NCI-H774 (cell line): ENCODE measurements at regions not wholly inside any gene's neighbourhood (a gene's known extent, or its start where the extent isn't known, plus 50 kb on each side); places are given as distances from the start of the nearest gene placed in this dataset.
"Not testable (repeated sequence)": the region's sequence is repeated elsewhere in the genome, so short reads cannot be mapped to it uniquely, and the experiment has no call there.

Experiments used
- DNase-seq: peaks from one replicate; lab custom pipeline; 2025; lab: John Stamatoyannopoulos, UW

DNA sequence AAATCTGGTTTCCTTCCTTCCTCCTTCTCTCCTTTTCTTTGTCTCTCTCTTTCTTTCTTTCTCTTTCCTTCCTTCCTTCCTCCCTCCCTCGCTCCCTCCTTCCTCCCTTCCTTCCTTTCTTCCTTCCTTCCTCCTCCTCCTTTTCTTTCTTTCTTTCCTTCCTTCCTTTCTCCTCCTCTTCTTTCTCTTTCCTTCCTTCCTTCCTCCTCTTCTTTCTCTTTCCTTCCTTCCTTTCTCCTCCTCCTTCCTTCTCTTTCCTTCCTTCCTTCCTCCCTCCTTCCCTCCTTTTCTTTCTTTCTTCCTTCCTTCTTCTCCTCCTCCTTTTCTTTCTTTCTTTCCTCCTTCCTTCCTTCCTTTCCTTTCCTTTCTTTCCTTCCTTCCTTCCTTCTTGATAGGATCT lies 61.2 kb downstream of the VIP start:
- no peak for DNase-seq

DNA sequence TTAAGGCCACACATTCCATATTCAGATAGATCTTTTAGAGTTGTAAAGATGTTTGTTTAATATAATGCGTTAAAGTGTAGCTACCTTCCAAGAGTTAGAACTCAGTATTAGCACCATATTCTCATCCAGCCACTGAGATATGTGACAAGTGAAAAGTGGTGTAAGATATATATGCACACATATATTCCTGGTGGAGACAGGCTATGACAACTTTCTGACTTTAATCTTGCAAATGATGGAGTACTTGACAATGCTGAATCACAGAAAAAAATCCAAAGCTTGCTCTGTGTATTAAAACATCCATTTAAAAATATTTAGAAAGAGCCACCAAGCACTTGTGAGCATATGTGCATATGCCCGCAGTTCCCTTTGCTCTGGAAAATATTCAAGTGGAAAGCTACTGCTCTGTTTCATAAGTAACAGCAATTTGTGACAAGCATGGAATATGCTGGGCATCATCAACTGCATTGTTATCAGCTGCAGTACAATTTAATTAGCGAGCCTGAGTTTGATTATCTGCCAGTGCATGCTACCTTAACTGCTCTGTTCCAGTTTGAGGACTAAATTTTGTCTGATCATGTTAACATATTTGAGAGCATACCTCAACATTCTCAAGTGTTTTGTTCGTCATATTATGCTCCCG lies 64.8 kb downstream of the VIP start:
- no peak for DNase-seq

DNA sequence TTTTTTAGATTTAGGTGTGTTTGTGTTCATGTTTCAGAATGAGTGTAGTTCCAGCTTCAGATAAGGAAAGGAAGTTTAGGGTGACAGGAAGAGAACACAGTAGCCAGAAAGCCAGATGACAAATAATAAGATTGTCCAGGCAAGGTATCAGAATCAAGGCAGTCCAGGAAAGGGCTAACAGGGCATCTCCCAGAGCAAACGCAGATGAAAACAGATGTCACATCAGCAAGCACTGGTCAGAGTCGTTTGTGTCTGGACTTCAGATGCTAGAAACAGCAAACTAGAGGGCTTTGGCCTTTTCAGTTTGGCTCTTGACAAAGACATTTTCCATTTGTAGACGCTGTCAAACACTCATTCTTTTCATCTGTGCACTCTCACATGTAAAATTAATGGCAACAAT lies 65.5 kb downstream of the VIP start:
- DNase-seq: no peak

DNA sequence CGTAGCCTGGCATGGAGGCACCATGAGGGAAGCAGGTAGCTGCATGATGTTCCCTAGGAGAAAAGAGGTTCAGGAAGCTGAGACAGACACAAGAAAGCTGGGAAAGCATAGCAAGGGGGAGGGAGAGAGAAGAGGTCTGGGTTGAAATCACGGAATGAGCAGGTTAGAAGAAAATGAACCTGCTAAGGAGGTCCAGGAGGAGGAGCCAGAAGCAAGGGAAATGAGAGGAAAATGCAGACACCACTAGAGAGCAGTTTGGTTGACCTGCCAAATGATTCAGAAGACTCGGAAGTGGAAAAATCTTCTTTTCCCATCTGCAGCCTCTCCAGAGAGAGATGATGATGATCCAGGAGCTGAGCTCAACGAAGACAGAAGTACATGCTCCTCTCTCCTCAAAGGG lies 70.9 kb downstream of the VIP start:
- DNase-seq: no peak

DNA sequence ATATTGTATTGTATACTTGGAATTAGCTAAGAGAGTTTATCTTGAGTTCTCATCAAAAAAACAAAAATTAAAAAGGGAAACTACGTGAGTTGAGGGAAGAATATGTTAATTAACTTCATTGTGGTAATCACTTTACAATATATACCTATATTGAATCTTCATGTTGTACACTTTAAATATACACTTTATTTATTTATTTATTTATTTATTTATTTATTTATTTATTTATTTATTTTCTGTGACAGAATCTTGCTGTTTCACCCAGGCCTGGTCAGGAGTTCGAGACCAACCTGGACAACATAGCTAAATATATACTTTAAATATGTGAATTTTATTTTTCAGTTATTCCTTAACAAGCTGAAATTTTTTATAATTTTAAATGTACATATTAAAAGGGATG lies 74.1 kb downstream of the VIP start:
- DNase-seq: no peak

DNA sequence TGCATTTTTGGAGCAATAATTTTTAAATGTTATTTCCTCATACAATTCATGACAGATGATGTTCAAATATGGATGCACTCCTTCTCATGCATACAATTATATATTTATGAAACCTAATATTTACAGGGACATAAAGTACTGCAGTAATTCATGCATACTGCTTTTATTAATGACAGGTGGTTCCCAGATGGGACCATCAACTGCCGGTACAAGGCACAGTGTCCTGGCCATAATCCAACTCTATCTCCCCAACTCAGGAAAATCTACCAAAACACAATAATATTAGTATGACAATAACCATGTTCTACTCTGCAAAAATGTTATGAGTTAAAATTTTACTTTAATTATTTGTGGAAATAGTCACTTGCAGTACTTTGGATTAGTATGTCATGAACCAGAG lies 77.8 kb downstream of the VIP start:
- DNase-seq: no peak

DNA sequence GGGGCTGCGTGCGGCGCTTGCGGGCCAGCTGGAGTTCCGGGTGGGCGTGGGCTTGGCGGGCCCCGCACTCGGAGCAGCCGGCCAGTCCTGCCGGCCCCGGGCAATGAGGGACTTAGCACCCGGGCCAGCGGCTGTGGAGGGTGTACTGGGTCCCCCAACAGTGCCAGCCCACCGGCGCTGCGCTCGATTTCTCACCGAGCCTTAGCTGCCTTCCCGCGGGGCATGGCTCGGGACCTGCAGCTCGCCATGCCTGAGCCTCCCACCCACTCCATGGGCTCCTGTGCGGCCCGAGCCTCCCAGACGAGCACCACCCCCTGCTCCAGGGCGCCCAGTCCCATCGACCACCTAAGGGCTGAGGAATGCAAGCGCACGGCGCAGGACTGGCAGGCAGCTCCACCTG lies 83.8 kb downstream of the VIP start:
- not testable (repeated sequence) for DNase-seq

DNA sequence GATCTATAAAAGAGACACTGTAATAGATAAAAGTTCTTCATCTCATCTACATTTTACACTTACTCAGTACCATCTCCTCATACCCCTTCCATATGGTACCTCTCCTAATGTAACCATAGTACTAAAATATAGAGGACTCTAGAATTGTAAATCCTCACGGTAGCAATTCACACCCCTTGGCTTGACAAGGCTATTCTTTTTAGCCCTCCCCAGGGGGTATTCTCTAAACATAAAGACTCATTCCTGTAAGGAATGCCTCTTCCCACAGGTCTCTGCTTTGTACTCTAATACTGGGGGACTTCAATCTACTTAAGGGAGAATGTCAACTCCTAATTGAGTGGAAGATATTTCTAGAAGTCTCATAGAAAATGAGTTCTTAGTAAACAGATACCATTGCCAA lies 85.9 kb downstream of the VIP start:
- DNase-seq: no peak

DNA sequence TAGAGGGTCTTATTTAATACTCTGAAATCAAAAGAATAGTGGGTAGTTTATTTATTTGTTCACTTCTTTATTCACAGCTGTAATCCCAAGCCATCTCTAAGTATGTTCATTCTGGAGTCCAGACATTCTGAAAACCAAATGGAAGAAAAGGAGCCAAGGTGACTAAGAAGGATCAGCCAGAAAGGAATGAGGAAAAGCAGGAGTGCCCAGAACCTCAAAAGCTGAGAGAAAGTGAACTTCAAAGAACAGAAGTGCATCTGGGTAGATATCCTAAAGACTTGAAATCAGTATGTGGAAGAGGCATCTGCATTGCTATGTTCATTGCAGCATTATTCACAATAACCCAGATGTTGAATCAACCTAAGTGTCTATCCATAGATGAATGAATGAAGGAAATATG lies 94.8 kb downstream of the VIP start:
- DNase-seq: no peak

DNA sequence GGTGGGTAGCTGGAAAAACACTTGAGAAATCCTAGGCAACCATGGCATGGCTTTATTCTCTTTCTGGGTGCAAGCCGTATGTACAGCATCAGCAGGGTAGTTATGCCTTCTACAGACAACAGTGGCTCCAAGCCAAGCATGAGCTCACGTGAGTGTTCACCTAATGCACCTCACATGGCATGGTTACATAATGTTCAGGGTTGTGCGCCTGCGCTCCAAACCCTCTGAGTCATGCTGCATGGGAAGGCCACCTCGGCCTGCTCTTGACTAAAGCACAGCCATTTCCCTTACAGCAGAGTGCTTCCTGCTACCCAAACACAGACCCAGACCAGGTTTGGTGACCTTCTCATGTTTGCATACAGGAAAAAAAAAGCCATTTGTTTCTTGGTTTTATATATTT lies 96.2 kb downstream of the VIP start:
- DNase-seq: peak; percentile 5

DNA sequence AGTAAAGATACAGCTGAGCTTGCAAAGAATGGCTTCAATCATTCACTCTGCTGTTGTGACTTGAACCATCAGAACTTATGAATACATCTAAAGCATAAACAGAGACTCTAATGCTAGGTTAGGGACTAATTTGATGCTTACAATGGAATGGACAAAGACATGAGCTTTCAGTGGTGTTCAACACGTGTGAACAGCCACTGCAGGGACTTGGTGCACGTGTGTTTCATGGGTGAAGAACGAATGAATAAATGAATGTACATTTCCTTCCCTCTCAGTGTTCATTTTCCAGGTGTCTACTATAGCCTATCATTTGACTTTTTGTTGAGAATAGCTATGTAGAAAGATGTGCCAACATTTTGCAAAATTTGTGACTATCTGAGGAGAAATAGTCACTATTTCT lies 98.3 kb downstream of the VIP start:
- DNase-seq: no peak

DNA sequence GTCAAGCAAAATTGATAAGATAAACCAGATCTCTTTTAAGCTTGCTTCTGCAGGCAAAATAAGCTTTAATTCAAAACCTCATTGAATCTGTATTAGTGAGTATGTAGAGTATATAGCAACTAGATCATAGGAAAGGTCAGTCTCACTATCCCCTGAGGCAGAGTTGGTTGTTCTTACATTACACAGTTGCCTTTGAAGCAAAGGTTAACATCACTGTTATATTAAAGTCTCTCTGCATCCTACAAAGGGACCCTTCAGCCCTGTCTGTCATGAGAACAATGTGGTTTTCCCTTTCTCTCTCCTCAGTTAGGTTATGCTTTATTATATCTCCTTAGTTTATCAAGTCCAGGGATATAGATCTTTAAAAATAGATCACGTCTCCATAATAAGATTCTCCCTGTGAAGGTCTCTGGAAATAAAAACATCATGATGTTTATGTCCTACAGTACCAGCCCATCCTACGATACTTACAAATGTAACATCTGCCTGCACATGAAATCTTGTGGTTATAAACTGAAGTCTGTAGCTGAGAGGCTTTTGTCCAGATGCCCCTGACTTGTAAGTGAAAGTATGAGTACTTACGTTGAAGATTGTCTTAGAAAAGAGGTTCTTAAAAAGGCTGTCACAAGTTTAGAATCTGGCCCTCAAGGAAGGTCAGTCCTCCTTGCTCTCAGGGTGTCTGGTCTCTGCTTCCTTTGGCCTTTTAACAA lies 103.6 kb downstream of the VIP start:
- no peak for DNase-seq

DNA sequence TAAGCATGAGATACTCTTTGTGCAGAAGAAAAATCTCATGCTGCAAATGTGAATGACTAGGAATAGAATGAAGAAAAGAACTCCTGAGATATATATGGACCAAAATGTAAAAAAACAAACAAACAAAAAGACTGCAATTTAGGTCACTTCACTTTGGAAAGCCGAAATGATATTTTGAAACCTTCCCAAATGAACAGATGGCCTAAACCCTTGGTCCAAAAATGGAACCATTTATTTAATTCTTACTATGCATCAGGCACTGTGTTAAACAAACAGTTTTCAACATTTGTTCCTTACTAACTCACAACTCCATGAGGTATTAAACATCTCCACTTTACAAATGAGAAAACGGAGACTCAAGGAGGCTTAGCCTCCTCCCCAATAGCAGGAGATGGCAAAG lies 107.5 kb downstream of the VIP start:
- DNase-seq: no peak

DNA sequence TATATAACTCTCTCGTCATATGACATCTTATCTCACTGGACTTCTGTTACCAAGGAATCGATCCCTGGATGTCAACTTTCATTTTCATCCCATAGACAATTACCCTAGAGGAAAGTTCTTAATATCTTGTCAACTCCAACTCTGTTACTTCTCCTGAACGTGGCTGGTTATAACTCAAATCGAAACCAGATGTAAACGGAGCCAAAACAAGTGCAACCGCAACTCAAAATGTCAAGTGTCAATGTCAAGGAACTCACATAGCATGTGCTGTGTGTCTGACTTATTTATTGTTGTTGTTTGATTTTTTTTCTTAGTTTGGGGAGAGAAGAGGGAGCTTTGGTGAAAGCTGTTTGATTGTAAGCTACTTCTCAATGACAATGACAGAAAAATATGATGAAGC lies 108.6 kb downstream of the VIP start:
- no peak for DNase-seq

DNA sequence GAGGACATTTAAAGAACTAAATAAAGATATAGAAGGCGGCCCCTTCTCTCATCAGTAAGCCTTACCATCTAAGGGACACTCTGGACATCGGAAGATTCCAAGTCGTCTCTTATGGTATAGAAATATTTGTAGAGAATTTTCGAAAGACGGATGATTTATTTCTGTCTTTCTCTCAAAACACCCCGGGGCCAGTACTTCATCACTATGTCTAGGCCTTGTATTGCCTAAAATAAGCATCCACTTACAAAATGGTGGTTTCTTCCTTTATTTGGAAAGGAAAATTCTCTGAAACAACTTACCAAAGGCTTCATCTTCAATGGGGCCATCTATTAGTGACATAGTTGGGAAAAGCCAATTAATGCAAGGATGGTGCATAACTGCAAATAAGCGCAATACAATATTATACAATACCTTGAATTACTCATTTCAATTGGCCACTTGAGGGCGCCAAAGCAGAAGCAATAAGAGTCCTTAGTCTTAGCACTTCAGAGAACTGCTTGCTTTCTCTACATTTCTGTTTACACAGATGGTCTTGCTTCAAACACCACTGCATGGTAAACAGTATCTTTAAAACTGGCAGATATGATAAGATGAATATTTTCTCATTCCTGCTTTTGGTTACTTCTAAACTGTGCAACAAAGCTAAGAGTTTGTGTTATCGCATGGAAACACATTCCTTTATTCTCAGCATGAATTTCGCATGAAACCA lies 113.2 kb downstream of the VIP start:
- peak; percentile 48 for DNase-seq

DNA sequence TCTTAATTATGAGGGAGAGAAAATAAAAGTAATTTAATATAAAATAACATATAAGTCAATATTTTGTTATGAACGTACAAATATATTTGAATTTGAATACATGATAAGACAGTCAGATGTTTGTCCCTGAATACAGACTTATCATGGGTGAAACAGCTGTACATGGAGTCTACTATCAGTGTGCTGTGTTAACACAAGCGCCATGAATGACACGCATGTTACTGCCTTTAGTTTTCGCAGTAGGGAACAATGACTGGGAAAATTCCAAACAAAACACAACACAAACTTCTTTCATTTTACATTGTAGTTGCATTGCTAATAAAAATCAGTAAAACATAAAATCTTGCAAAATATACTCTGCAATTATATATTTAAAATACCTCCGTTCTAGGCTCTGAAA lies 108.6 kb downstream of the FBXO5 start:
- no peak for DNase-seq

DNA sequence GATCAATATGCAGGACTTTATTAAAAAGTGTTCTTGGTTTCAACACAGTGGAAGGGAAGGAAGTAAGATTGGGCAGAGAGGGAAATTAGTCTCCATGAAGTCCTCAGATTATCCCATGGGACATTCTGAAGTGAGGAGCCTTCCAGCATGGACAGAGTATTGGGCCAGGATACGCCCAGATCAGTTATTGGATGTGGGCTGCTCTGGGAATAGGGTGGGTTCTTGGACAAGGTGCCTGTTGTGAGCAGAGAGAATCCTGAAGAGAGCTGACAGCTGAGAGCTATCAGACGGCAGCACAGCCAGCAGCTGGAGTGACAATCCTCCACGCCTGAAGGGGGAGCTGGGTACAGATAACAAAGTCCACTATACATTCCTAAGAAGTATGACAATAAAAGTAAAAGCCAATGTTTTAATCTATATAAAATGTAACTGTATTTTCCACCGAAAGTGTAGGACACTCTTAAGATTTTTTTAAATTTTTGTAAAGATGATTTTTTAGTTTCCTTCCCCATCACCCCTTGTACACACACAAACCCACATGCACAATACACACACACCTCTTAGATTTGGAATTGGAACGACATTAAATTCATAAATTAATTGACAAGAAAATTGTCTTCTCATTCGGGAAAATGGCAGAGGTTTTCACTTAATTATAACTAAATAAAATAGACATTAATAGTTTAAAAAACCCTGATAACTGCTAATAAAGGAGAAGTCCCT lies 107.8 kb downstream of the FBXO5 start:
- DNase-seq: no peak

DNA sequence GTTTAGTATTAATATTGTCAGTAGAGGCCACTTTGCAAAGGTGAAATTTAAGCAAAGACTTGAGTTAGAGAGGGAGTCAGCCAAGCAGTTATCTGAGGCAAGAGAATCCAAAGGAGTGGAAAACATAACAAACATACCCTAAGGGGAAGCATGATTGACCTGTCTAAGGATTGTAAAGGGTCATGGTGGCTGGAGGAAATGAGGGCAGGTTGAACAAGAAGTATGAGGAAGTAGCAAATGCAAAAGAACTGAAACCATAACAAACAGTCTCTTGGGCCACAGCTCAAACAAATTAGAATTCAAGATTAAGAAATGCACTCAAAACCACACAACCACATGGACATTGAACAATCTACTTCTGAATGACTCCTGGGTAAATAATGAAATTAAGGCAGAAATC lies 103.2 kb downstream of the FBXO5 start:
- no peak for DNase-seq

DNA sequence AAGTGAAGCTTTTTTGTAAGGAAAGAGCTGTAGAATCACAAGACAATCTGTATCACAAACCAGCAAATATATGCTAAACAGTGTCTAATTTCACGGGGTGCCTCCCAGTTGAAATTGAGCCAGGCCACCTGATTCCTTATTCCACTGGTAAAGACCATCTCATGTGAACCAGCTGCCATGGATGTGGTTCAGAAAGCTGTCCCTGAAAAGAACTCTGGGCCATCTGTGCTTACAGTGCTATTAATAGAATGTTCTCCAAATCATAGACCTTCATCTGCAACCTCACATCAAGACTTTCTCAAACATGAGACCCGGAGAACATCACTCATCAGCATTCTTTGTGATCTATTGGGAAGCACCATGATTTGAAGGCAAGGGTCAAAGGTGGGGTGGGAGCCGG lies 89.7 kb downstream of the FBXO5 start:
- DNase-seq: no peak

DNA sequence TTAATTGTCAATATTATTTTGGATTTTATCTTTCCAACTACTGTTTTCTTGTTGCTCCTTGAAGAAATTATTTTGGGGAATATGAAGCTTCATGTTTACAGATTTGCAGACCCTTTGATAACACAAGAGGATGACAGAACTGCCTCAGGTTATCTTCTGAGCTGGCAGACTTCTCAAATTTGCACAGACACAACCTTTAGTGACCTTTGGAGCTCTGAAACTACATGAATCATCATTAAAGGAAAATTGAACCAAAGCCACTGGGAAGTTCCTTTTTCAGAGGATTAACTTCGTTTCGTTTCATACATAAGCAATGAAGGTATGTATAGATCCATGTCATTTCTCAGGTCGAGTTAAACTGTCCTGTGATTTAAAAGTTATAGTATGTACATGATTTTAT lies 85.9 kb downstream of the FBXO5 start:
- no peak for DNase-seq

DNA sequence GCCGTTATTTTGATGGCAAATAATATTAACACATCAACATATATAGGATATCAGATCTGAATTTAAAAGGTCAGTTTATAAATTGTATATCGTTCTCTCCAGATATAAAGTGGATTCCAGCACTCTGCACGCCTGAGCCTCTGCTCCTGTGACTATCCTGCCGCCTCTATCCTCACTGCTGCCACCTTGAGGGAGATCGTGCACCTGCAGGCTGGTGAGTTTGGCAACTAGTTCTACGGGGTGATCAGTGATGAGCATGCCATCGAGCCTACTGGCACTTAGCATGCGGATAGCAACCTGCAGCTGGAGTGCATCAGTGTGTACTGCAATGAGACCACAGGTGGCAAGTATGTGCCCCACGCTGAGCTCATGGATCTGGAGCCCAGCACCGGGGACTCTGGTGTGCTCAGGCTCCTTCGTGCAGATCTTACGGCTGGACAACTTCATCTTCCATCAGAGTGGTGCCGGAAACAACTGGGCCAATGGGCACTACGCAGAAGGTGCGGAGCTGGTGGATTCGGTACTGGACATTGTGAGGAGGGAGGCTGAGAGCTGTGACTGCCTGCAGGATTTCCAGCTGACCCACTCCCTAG lies 84.9 kb downstream of the FBXO5 start:
- peak; percentile 20 for DNase-seq

DNA sequence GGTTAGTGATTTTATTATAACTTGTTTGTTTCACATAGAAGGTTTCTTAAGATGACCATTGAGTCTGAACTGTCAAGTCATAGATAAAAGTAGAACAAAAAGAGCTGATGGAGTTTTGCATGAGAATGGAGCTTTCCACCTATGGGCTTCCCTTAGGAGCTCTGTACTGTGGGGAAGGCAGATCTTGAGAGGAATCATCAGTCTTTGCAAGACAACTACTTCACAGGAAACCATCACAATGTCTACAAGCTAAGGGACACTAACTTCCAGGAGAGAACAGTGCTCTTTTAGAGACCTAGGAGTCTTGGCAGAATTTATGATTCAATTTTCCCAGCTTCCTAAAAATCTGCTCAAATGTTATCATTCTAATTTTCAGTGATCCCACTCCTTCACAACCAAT lies 78.2 kb downstream of the FBXO5 start:
- DNase-seq: no peak
